PC-3 (cell line): ENCODE measurements at regions not wholly inside any gene's neighbourhood (a gene's known extent, or its start where the extent isn't known, plus 50 kb on each side); places are given as distances from the start of the nearest gene placed in this dataset.

Experiments used
- ATAC-seq: fragments of 200-7000 bp; cut with Tn5 transposase; 2 replicates; pipeline ENCODE4 v1.9.1; 2020; ENCODE audit warnings: mild to moderate bottlenecking, moderate library complexity
- BruUV-seq: library from RNA; stranded (reverse); fragments of 400-500 nt; replicated peaks from 2 replicates; lab custom pipeline; 2021; lab: Mats Ljungman, UMichigan
- CTCF ChIA-PET: fragments of 300-600 bp; sonication (Branson Sonifier 250); formaldehyde crosslinking; loops from one replicate; lab custom pipeline; 2022; ENCODE audit warnings: antibody characterized with exemption; lab: Charles Lee
- POLR2A ChIA-PET: fragments of 300-600 bp; sonication (Branson Sonifier 250); formaldehyde crosslinking; loops from one replicate; lab custom pipeline; 2022; ENCODE audit warnings: antibody characterized with exemption; ENCODE audit not compliant: unreplicated experiment; lab: Charles Lee
- DNase-seq: peaks from one replicate; pipeline ENCODE4 v3.0.0-alpha.2; 2015
- H2AFZ ChIP-seq: fragments of 300-600 bp; sonication (generic); 2 replicates; pipeline ENCODE4 v1.6.0; 2016; ENCODE audit warnings: antibody characterized with exemption, low read length
- H3F3A ChIP-seq: fragments of 300-600 bp; sonication (generic); one replicate; pipeline ENCODE4 v1.6.0; 2017; ENCODE audit warnings: antibody characterized with exemption, low read length, control low read depth, mild to moderate bottlenecking; ENCODE audit not compliant: unreplicated experiment
- H3K27ac ChIP-seq: fragments of 300-600 bp; sonication (generic); 2 replicates; pipeline ENCODE4 v1.5.1; 2016; ENCODE audit warnings: mild to moderate bottlenecking, low read length
- H3K27me3 ChIP-seq: fragments of 300-600 bp; sonication (generic); 2 replicates; pipeline ENCODE4 v1.6.1; 2016; ENCODE audit warnings: low read length, mixed read lengths
- H3K36me3 ChIP-seq: fragments of 300-600 bp; sonication (generic); 2 replicates; pipeline ENCODE4 v1.6.1; 2016; ENCODE audit warnings: low read depth, mixed run types, low read length, mixed read lengths
- H3K4me1 ChIP-seq: fragments of 300-600 bp; sonication (generic); 2 replicates; pipeline ENCODE4 v1.5.1; 2016; ENCODE audit warnings: low read length; ENCODE audit not compliant: insufficient read depth
- H3K4me2 ChIP-seq: fragments of 300-600 bp; sonication (generic); 2 replicates; pipeline ENCODE4 v1.6.0; 2016; ENCODE audit warnings: low read length
- H3K4me3 ChIP-seq: fragments of 300-600 bp; sonication (generic); 2 replicates; pipeline ENCODE4 v1.5.1; 2016; ENCODE audit warnings: mild to moderate bottlenecking, low read length, mixed read lengths
- H3K79me2 ChIP-seq: fragments of 300-600 bp; sonication (generic); 2 replicates; pipeline ENCODE4 v1.6.1; 2017; ENCODE audit warnings: low read length, mixed read lengths
- H3K9ac ChIP-seq: fragments of 300-600 bp; sonication (generic); 2 replicates; pipeline ENCODE4 v1.6.0; 2016; ENCODE audit warnings: mild to moderate bottlenecking, low read length
- H3K9me2 ChIP-seq: fragments of 300-600 bp; sonication (generic); replicated peaks from 2 replicates; pipeline ENCODE4 v1.6.1; 2016; ENCODE audit warnings: mixed run types, low read length, mixed read lengths
- H3K9me3 ChIP-seq: fragments of 300-600 bp; sonication (generic); 2 replicates; pipeline ENCODE4 v1.6.1; 2016; ENCODE audit warnings: low read length, mixed read lengths
- H4K20me1 ChIP-seq: fragments of 300-600 bp; sonication (generic); 2 replicates; pipeline ENCODE4 v1.6.1; 2016; ENCODE audit warnings: low read length, mixed read lengths
- EZH2 ChIP-seq: fragments of 300-600 bp; sonication (generic); IDR thresholded peaks from one replicate; pipeline ENCODE4 v1.6.1; 2017; ENCODE audit warnings: antibody characterized with exemption, mild to moderate bottlenecking, low read length; ENCODE audit not compliant: unreplicated experiment
- EZH2phosphoT487 ChIP-seq: fragments of 300-600 bp; sonication (generic); IDR thresholded peaks from 2 replicates; pipeline ENCODE4 v1.6.1; 2018; ENCODE audit warnings: mild to moderate bottlenecking, antibody characterized with exemption, low read length, borderline replicate concordance
- intact Hi-C: fragments of 100-400 bp; cut with micrococcal nuclease; formaldehyde crosslinking; loops from 2 replicates; pipeline ENCODE4 v1.9.0; 2023
- TF ChIP-seq, protein P1 (sequence below): fragments of 300-600 bp; sonication (generic); conservative IDR thresholded peaks from 2 replicates; pipeline ENCODE4 v1.5.1; 2017; ENCODE audit warnings: antibody characterized with exemption, low read depth, mild to moderate bottlenecking, low read length

DNA sequence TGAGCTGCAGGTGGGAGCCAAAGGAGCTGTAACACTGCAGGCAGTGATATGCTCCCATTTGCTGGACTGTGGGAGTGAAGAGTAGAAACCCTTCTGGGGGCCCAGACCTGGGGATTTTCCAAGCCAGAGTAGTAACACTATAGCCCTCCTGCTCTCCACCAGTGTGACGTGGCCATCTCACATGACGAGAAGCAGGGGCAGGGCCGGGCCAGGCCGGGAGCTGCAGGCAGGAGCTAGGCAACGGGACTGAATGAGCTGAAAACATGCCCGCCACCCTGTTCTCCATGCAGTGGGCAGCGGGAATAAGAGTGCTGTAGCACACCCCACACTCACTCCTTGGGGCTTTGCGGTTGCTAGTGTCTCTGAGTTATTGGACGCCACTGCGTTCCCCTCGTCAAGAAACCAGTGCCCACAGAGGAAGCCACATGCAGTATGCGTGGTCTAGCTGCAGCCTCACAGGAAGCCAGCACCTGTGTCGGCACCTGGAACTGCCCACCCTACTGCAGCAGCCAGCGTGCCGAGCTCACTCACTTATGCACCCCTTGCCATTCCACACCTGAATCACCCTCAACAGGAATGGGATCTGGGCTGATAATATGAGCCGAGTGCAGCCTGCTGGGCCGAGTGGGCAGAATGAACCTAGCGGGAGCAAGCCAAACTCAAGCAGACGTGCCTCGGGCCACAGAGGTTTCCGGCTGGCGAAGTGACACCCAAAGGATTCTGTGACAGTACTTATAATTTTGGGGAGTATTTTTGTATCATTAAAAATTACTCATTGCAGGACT is 1389.6 kb downstream of the KCNT2 start:
- DNase-seq (no peak), ATAC-seq (no peak)
- H2AFZ ChIP-seq, result no peak overlapping the region
- ChIA-PET CTCF (no interaction called here), POLR2A (no interaction called here)
- TF ChIP-seq, protein P1, sequence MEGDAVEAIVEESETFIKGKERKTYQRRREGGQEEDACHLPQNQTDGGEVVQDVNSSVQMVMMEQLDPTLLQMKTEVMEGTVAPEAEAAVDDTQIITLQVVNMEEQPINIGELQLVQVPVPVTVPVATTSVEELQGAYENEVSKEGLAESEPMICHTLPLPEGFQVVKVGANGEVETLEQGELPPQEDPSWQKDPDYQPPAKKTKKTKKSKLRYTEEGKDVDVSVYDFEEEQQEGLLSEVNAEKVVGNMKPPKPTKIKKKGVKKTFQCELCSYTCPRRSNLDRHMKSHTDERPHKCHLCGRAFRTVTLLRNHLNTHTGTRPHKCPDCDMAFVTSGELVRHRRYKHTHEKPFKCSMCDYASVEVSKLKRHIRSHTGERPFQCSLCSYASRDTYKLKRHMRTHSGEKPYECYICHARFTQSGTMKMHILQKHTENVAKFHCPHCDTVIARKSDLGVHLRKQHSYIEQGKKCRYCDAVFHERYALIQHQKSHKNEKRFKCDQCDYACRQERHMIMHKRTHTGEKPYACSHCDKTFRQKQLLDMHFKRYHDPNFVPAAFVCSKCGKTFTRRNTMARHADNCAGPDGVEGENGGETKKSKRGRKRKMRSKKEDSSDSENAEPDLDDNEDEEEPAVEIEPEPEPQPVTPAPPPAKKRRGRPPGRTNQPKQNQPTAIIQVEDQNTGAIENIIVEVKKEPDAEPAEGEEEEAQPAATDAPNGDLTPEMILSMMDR, result no peak
- TF ChIP-seq EZH2phosphoT487, result no peak
- no peak for TF ChIP-seq EZH2
- no peaks in the 10 kb centered on the region for H3K79me2 ChIP-seq
- no TSS peak for BruUV-seq
- no peak overlapping the region for H3K4me3 ChIP-seq
- H3K9me2 ChIP-seq, result no peaks in the 10 kb centered on the region
- H3F3A ChIP-seq, result no peaks in the 10 kb centered on the region
- H3K36me3 ChIP-seq, result no peaks in the 10 kb centered on the region
- no peak overlapping the region for H3K9ac ChIP-seq
- H3K4me2 ChIP-seq, result no peak overlapping the region
- no peak overlapping the region for H3K27ac ChIP-seq
- no peaks in the 10 kb centered on the region for H3K27me3 ChIP-seq
- intact Hi-C loops, result loop anchor here (10.0 kb wide), 1 partner anchor 1564 kb away; no protein-coding TSS in a partner anchor
- H4K20me1 ChIP-seq, result no peaks in the 10 kb centered on the region
- H3K4me1 ChIP-seq, result no peaks in the 10 kb centered on the region
- H3K9me3 ChIP-seq, result no peaks in the 10 kb centered on the region

DNA sequence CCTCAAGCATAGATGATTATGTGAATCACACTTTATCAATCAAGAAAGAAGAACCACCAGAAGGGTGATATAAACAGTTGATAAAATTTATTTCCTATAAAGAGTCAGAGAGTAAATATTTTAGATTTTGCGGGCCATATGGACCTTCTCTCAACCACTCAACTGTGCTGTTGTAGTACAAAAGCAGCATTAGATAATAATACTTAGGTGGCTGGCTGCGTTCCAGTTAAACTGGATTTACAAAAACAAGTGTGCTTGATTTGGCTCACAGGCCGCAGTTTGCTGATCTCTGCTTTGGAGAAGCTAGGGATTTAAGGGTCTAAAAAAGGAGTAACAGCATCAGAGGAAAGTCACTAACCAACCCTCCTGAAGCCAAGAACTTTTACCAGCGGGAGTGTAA is 1406.0 kb downstream of the KCNT2 start:
- Histone ChIP-seq H3K9ac (no peak overlapping the region), H3K4me1 (no peaks in the 10 kb centered on the region), H3K9me3 (no peaks in the 10 kb centered on the region), H3F3A (no peaks in the 10 kb centered on the region), H2AFZ (no peak overlapping the region), H3K36me3 (no peaks in the 10 kb centered on the region), H3K79me2 (no peaks in the 10 kb centered on the region), H4K20me1 (no peaks in the 10 kb centered on the region), H3K27ac (no peak overlapping the region), H3K9me2 (no peaks in the 10 kb centered on the region), H3K4me3 (no peak overlapping the region), H3K27me3 (no peaks in the 10 kb centered on the region), H3K4me2 (no peak overlapping the region)
- no TSS peak for BruUV-seq
- no peak for ATAC-seq
- intact Hi-C loops, result no loop called here
- no peak for DNase-seq
- POLR2A ChIA-PET, result no interaction called here
- TF ChIP-seq EZH2phosphoT487 (no peak), EZH2 (no peak)
- TF ChIP-seq, protein P1, result no peak
- CTCF ChIA-PET, result no interaction called here

DNA sequence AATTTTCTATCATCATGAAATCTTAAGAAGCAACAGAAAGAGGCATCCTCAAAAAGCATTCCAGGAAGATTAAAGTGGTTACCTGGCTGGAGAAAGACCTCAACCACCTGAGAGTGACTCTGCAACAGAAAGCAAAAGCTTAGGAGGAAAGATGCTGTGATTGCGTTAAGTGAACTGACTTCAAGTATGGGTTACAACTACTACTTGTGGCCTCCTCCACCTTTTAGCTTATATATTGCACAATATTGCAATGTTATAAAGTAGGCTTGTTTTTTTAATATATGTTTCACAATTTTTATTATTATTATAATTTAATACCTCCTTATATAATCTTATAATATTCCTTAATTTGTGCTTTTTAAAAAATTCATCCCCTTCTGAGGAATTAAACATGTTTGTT is 1407.5 kb downstream of the KCNT2 start:
- H3K27ac ChIP-seq, result no peak overlapping the region
- H4K20me1 ChIP-seq, result no peaks in the 10 kb centered on the region
- TF ChIP-seq EZH2 (no peak), EZH2phosphoT487 (no peak)
- TF ChIP-seq, protein P1, result no peak
- no peaks in the 10 kb centered on the region for H3K4me1 ChIP-seq
- no peaks in the 10 kb centered on the region for H3K36me3 ChIP-seq
- H3K9me3 ChIP-seq, result no peaks in the 10 kb centered on the region
- H3K4me3 ChIP-seq, result no peak overlapping the region
- BruUV-seq, result no TSS peak
- CTCF ChIA-PET, result no interaction called here
- no peak overlapping the region for H3K9ac ChIP-seq
- H3K4me2 ChIP-seq, result no peak overlapping the region
- POLR2A ChIA-PET, result no interaction called here
- no peaks in the 10 kb centered on the region for H3K79me2 ChIP-seq
- intact Hi-C loops, result no loop called here
- DNase-seq (no peak), ATAC-seq (no peak)
- no peak overlapping the region for H2AFZ ChIP-seq
- no peaks in the 10 kb centered on the region for H3F3A ChIP-seq
- no peaks in the 10 kb centered on the region for H3K27me3 ChIP-seq
- H3K9me2 ChIP-seq, result no peaks in the 10 kb centered on the region
